GM23338 (cell line): ENCODE measurements at regions not wholly inside any gene's neighbourhood (a gene's known extent, or its start where the extent isn't known, plus 50 kb on each side); places are given as distances from the start of the nearest gene placed in this dataset.

Experiments
- EZH2 ChIP-seq: fragments of 200-600 bp; sonication (generic); IDR thresholded peaks from one replicate; pipeline ENCODE4 v1.8.0; 2017; ENCODE audit warnings: antibody characterized with exemption, mild to moderate bottlenecking, low read depth; ENCODE audit not compliant: unreplicated experiment
- JUNB ChIP-seq: IDR thresholded peaks from one replicate; pipeline ENCODE4 v1.6.1; 2016; ENCODE audit warnings: antibody characterized with exemption; ENCODE audit not compliant: unreplicated experiment
- REST ChIP-seq: IDR thresholded peaks from one replicate; pipeline ENCODE4 v1.6.1; 2018; ENCODE audit warnings: antibody characterized with exemption; ENCODE audit not compliant: unreplicated experiment
- TF ChIP-seq, protein P1 (sequence below): fragments of 250-450 bp; sonication (Bioruptor Pico); IDR thresholded peaks from 2 replicates; pipeline ENCODE4 v1.5.0; 2020; ENCODE audit warnings: mild to moderate bottlenecking, moderate library complexity

GRCh38 chr9:78865737-78866136 lies 568.8 kb downstream of the PSAT1 start (continued):
- TF ChIP-seq, protein P1, sequence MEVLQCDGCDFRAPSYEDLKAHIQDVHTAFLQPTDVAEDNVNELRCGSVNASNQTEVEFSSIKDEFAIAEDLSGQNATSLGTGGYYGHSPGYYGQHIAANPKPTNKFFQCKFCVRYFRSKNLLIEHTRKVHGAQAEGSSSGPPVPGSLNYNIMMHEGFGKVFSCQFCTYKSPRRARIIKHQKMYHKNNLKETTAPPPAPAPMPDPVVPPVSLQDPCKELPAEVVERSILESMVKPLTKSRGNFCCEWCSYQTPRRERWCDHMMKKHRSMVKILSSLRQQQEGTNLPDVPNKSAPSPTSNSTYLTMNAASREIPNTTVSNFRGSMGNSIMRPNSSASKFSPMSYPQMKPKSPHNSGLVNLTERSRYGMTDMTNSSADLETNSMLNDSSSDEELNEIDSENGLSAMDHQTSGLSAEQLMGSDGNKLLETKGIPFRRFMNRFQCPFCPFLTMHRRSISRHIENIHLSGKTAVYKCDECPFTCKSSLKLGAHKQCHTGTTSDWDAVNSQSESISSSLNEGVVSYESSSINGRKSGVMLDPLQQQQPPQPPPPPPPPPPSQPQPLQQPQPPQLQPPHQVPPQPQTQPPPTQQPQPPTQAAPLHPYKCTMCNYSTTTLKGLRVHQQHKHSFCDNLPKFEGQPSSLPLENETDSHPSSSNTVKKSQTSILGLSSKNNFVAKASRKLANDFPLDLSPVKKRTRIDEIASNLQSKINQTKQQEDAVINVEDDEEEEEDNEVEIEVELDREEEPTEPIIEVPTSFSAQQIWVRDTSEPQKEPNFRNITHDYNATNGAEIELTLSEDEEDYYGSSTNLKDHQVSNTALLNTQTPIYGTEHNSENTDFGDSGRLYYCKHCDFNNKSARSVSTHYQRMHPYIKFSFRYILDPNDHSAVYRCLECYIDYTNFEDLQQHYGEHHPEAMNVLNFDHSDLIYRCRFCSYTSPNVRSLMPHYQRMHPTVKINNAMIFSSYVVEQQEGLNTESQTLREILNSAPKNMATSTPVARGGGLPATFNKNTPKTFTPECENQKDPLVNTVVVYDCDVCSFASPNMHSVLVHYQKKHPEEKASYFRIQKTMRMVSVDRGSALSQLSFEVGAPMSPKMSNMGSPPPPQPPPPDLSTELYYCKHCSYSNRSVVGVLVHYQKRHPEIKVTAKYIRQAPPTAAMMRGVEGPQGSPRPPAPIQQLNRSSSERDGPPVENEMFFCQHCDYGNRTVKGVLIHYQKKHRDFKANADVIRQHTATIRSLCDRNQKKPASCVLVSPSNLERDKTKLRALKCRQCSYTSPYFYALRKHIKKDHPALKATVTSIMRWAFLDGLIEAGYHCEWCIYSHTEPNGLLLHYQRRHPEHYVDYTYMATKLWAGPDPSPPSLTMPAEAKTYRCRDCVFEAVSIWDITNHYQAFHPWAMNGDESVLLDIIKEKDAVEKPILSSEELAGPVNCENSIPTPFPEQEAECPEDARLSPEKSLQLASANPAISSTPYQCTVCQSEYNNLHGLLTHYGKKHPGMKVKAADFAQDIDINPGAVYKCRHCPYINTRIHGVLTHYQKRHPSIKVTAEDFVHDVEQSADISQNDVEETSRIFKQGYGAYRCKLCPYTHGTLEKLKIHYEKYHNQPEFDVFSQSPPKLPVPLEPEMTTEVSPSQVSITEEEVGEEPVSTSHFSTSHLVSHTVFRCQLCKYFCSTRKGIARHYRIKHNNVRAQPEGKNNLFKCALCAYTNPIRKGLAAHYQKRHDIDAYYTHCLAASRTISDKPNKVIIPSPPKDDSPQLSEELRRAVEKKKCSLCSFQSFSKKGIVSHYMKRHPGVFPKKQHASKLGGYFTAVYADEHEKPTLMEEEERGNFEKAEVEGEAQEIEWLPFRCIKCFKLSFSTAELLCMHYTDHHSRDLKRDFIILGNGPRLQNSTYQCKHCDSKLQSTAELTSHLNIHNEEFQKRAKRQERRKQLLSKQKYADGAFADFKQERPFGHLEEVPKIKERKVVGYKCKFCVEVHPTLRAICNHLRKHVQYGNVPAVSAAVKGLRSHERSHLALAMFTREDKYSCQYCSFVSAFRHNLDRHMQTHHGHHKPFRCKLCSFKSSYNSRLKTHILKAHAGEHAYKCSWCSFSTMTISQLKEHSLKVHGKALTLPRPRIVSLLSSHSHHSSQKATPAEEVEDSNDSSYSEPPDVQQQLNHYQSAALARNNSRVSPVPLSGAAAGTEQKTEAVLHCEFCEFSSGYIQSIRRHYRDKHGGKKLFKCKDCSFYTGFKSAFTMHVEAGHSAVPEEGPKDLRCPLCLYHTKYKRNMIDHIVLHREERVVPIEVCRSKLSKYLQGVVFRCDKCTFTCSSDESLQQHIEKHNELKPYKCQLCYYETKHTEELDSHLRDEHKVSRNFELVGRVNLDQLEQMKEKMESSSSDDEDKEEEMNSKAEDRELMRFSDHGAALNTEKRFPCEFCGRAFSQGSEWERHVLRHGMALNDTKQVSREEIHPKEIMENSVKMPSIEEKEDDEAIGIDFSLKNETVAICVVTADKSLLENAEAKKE (CRISPR knock-in tag): no peak
- TF ChIP-seq JUNB (no peak), EZH2 (no peak), REST (no peak)
